H1 (cell line): ENCODE measurements at regions not wholly inside any gene's neighbourhood (a gene's known extent, or its start where the extent isn't known, plus 50 kb on each side); places are given as distances from the start of the nearest gene placed in this dataset.

ENCODE experiments used
- CTCF ChIA-PET: fragments of 300-600 bp; sonication (Branson Sonifier 250); formaldehyde crosslinking; loops from one replicate; lab custom pipeline; 2021; ENCODE audit not compliant: partially characterized antibody; lab: Charles Lee
- POLR2A ChIA-PET: fragments of 300-600 bp; sonication (Branson Sonifier 250); formaldehyde crosslinking; loops from one replicate; lab custom pipeline; 2021; ENCODE audit warnings: inconsistent platforms; ENCODE audit not compliant: partially characterized antibody; lab: Charles Lee
- DNase-seq, 2 experiments: peaks; one replicate each; pipeline versions ENCODE4 v3.0.0 to v3.0.0-alpha.2; 2010 to 2022; ENCODE audit warnings: low spot score in 2 of 2, low read depth in 1 of 2, mixed read lengths in 1 of 2
- FAIRE-seq: peaks from 2 replicates; lab custom pipeline; 2011; peaks lifted over from hg19 to GRCh38; lab: Jason Lieb, UNC
- H2AFZ ChIP-seq: 2 replicates; pipeline ENCODE4 v1.8.1; 2012; ENCODE audit warnings: low read length, inconsistent platforms
- H2AK5ac ChIP-seq: 2 replicates; pipeline ENCODE4 v1.6.1; 2013; ENCODE audit warnings: low read depth, low read length
- H2BK120ac ChIP-seq: replicated peaks from 2 replicates; pipeline ENCODE3; 2013; ENCODE audit warnings: low read depth, low read length, inconsistent platforms
- H2BK12ac ChIP-seq: 2 replicates; pipeline ENCODE4 v1.6.1; 2013; ENCODE audit warnings: low read depth, low read length
- H2BK15ac ChIP-seq: 2 replicates; pipeline ENCODE4 v1.6.1; 2013; ENCODE audit warnings: low read length
- H2BK20ac ChIP-seq: 2 replicates; pipeline ENCODE4 v1.6.1; 2013; ENCODE audit warnings: low read length
- H2BK5ac ChIP-seq: 2 replicates; pipeline ENCODE4 v1.6.1; 2013; ENCODE audit warnings: low read depth, low read length
- H3K14ac ChIP-seq: 2 replicates; pipeline ENCODE4 v1.6.1; 2013; ENCODE audit warnings: inconsistent platforms; ENCODE audit not compliant: insufficient read length
- H3K18ac ChIP-seq: 2 replicates; pipeline ENCODE4 v1.6.1; 2013; ENCODE audit warnings: low read length; ENCODE audit errors: extremely low read depth
- H3K23ac ChIP-seq: 2 replicates; pipeline ENCODE4 v1.6.1; 2013; ENCODE audit warnings: inconsistent platforms; ENCODE audit not compliant: insufficient read length
- H3K23me2 ChIP-seq: 2 replicates; pipeline ENCODE4 v1.6.1; 2013; ENCODE audit warnings: low read depth, low read length
- H3K27ac ChIP-seq: 2 replicates; pipeline ENCODE4 v1.6.1; 2011; ENCODE audit warnings: low read depth, low read length, inconsistent platforms
- H3K27me3 ChIP-seq, 4 experiments: replicated peaks in 1 of 4; 1 replicate in 1 of 4; 2 replicates in 3 of 4; pipeline versions ENCODE4 v1.6.1 to v1.8.1; 2011 to 2013; ENCODE audit warnings: low read length in 3 of 4, mild to moderate bottlenecking in 3 of 4, inconsistent platforms in 2 of 4, mixed read lengths in 2 of 4, moderate library complexity in 1 of 4; ENCODE audit not compliant: control insufficient read depth in 3 of 4, insufficient read depth in 3 of 4; ENCODE audit errors: extremely low read depth in 1 of 4
- H3K36me3 ChIP-seq, 4 experiments: 2 replicates each; pipeline versions ENCODE4 v1.6.1 to v1.8.1; 2011 to 2013; ENCODE audit warnings: mild to moderate bottlenecking in 4 of 4, low read length in 3 of 4, moderate library complexity in 2 of 4, control low read depth in 1 of 4, inconsistent platforms in 1 of 4; ENCODE audit not compliant: insufficient read depth in 4 of 4, control insufficient read depth in 2 of 4
- H3K4ac ChIP-seq: replicated peaks from 2 replicates; pipeline ENCODE3; 2013; ENCODE audit warnings: low read length, low read depth, mixed read lengths, inconsistent platforms; ENCODE audit not compliant: insufficient read length
- H3K4me1 ChIP-seq, 4 experiments: replicated peaks in 1 of 4; 1 replicate in 1 of 4; 2 replicates in 3 of 4; pipeline versions ENCODE4 v1.6.1 to v1.8.1; 2011 to 2013; ENCODE audit warnings: low read length in 3 of 4, inconsistent platforms in 2 of 4, mixed read lengths in 1 of 4; ENCODE audit not compliant: insufficient read depth in 4 of 4, control insufficient read depth in 3 of 4
- H3K4me2 ChIP-seq, 2 experiments: 2 replicates each; pipeline versions ENCODE4 v1.6.1 to v1.8.1; 2011 to 2013; ENCODE audit warnings: low read depth in 2 of 2, low read length in 2 of 2, control low read depth in 1 of 2, inconsistent platforms in 1 of 2, mild to moderate bottlenecking in 1 of 2; ENCODE audit not compliant: insufficient read depth in 1 of 2
- H3K4me3 ChIP-seq, 4 experiments: fragments of 200-600, 300-600 bp in 1 of 4; sonication (generic), shearing (Covaris generic), sonication (Bioruptor Twin) in 1 of 4; 2 replicates each; pipeline versions ENCODE4 v1.5.1 to v1.8.1; 2011 to 2016; ENCODE audit warnings: low read length in 4 of 4, low read depth in 3 of 4, control low read depth in 2 of 4, inconsistent platforms in 2 of 4, mild to moderate bottlenecking in 2 of 4, mixed read lengths in 1 of 4, moderate library complexity in 1 of 4; ENCODE audit not compliant: insufficient read depth in 2 of 4; ENCODE audit errors: extremely low read depth in 1 of 4
- H3K56ac ChIP-seq: replicated peaks from 2 replicates; pipeline ENCODE3; 2013; ENCODE audit warnings: low read depth, mild to moderate bottlenecking, mixed read lengths, low read length, inconsistent platforms; ENCODE audit not compliant: insufficient read length
- H3K79me1 ChIP-seq: 2 replicates; pipeline ENCODE4 v1.6.1; 2013; ENCODE audit warnings: low read depth, low read length, control low read depth
- H3K79me2 ChIP-seq, 2 experiments: 2 replicates each; pipeline versions ENCODE4 v1.6.1 to v1.8.1; 2012 to 2013; ENCODE audit warnings: low read length in 2 of 2, mild to moderate bottlenecking in 2 of 2, inconsistent platforms in 1 of 2; ENCODE audit not compliant: insufficient read depth in 2 of 2, control insufficient read depth in 1 of 2
- H3K9ac ChIP-seq, 4 experiments: replicated peaks in 1 of 4; 1 replicate in 1 of 4; 2 replicates in 3 of 4; pipeline versions ENCODE4 v1.6.1 to v1.8.1; 2011 to 2013; ENCODE audit warnings: low read depth in 3 of 4, low read length in 3 of 4, control low read depth in 2 of 4, mild to moderate bottlenecking in 2 of 4, moderate library complexity in 2 of 4, inconsistent platforms in 1 of 4; ENCODE audit errors: extremely low read depth in 1 of 4
- H3K9me3 ChIP-seq, 2 experiments: 2 replicates each; pipeline versions ENCODE4 v1.6.1 to v1.8.1; 2012 to 2013; ENCODE audit warnings: mild to moderate bottlenecking in 2 of 2, moderate library complexity in 2 of 2, control low read depth in 1 of 2, inconsistent platforms in 1 of 2, low read depth in 1 of 2, low read length in 1 of 2, mixed read lengths in 1 of 2; ENCODE audit not compliant: insufficient read depth in 2 of 2
- H4K20me1 ChIP-seq, 2 experiments: replicated peaks in 1 of 2; 2 replicates each; pipeline versions ENCODE3 to v1.8.1; 2011 to 2013; ENCODE audit warnings: inconsistent platforms in 2 of 2, low read length in 2 of 2, mild to moderate bottlenecking in 1 of 2; ENCODE audit not compliant: insufficient read depth in 2 of 2, control insufficient read depth in 1 of 2
- H4K5ac ChIP-seq: 2 replicates; pipeline ENCODE4 v1.6.1; 2013; ENCODE audit warnings: low read length, low read depth, mixed read lengths, inconsistent platforms; ENCODE audit not compliant: insufficient read length
- H4K8ac ChIP-seq: 2 replicates; pipeline ENCODE4 v1.8.0; 2013; ENCODE audit warnings: mild to moderate bottlenecking, moderate library complexity, low read length, inconsistent platforms; ENCODE audit not compliant: insufficient read depth; ENCODE audit errors: extremely low read depth
- H4K91ac ChIP-seq: replicated peaks from 2 replicates; pipeline ENCODE3; 2013; ENCODE audit warnings: low read length, mixed read lengths, inconsistent platforms; ENCODE audit not compliant: insufficient read length
- BCL11A ChIP-seq, 2 experiments: IDR thresholded peaks; one replicate each; pipeline ENCODE4 v1.6.1; 2011; ENCODE audit warnings: low read depth in 2 of 2, low read length in 2 of 2, mild to moderate bottlenecking in 2 of 2
- CBX8 ChIP-seq: fragments of 300-800, 300-1000 bp; sonication (generic); IDR thresholded peaks from 2 replicates; pipeline ENCODE4 v1.7.1; 2016; ENCODE audit warnings: low read depth, low read length, borderline replicate concordance
- CEBPB ChIP-seq: IDR thresholded peaks from 2 replicates; pipeline ENCODE4 v1.6.1; 2012; ENCODE audit warnings: low read depth, low read length
- CHD2 ChIP-seq: IDR thresholded peaks from 2 replicates; pipeline ENCODE4 v1.6.1; 2012; ENCODE audit warnings: low read length, improper control_type of control experiment
- EZH2 ChIP-seq: fragments of 200-600 bp; sonication (generic); IDR thresholded peaks from 2 replicates; pipeline ENCODE4 v1.7.1; 2012; ENCODE audit warnings: low read depth, mild to moderate bottlenecking, moderate library complexity, low read length, inconsistent platforms; ENCODE audit not compliant: severe bottlenecking
- HDAC2 ChIP-seq, 2 experiments: fragments of 300-600 bp in 1 of 2; sonication (generic) in 1 of 2; IDR thresholded peaks; 2 replicates each; pipeline ENCODE4 v1.6.1; 2011 to 2012; ENCODE audit warnings: low read depth in 2 of 2, low read length in 2 of 2, mild to moderate bottlenecking in 2 of 2, moderate library complexity in 2 of 2, borderline replicate concordance in 1 of 2, inconsistent platforms in 1 of 2
- NANOG ChIP-seq: IDR thresholded peaks from 2 replicates; pipeline ENCODE4 v1.6.1; 2011; ENCODE audit warnings: low read length, low read depth, mild to moderate bottlenecking, inconsistent platforms; ENCODE audit not compliant: insufficient read depth, poor library complexity, severe bottlenecking
- POLR2A ChIP-seq, 2 experiments: IDR thresholded peaks; 1 replicate in 1 of 2; 2 replicates in 1 of 2; pipeline ENCODE4 v1.6.1; 2011; ENCODE audit warnings: low read depth in 2 of 2, low read length in 2 of 2, mild to moderate bottlenecking in 2 of 2; ENCODE audit errors: control extremely low read depth in 1 of 2
- POU5F1 ChIP-seq: IDR thresholded peaks from 2 replicates; pipeline ENCODE4 v1.6.1; 2011; ENCODE audit warnings: low read depth, mild to moderate bottlenecking, low read length, moderate library complexity
- RFX5 ChIP-seq: IDR thresholded peaks from 2 replicates; pipeline ENCODE4 v1.6.1; 2011; ENCODE audit warnings: low read depth, low read length, improper control_type of control experiment, borderline replicate concordance
- RNF2 ChIP-seq: fragments of 200-900, 300-1000 bp; sonication (generic); IDR thresholded peaks from 2 replicates; pipeline ENCODE4 v1.7.1; 2016; ENCODE audit warnings: borderline replicate concordance, low read depth, mild to moderate bottlenecking, antibody characterized with exemption, low read length; ENCODE audit not compliant: poor library complexity, severe bottlenecking; ENCODE audit errors: missing control alignments
- SAP30 ChIP-seq: fragments of 300-600 bp; sonication (generic); IDR thresholded peaks from 2 replicates; pipeline ENCODE4 v1.7.1; 2012; ENCODE audit warnings: low read length, moderate library complexity, mild to moderate bottlenecking, inconsistent platforms; ENCODE audit not compliant: insufficient read depth, insufficient replicate concordance
- SIN3A ChIP-seq, 2 experiments: IDR thresholded peaks in 1 of 2; conservative IDR thresholded peaks in 1 of 2; 2 replicates each; pipeline ENCODE4 v1.6.1; 2011 to 2012; ENCODE audit warnings: low read length in 2 of 2, improper control_type of control experiment in 1 of 2, low read depth in 1 of 2, mild to moderate bottlenecking in 1 of 2
- SRF ChIP-seq: IDR thresholded peaks from 2 replicates; pipeline ENCODE4 v1.6.1; 2011; ENCODE audit warnings: mild to moderate bottlenecking, low read depth, low read length, moderate library complexity
- WGBS, 2 experiments: shearing (Covaris generic) in 1 of 2; methylation state at CpG; one replicate each; pipeline versions ENCODE4 v1.1.6 to v1.1.7; 2013 to 2015; ENCODE audit warnings: low lambda C conversion rate in 2 of 2, mixed read lengths in 2 of 2, inconsistent platforms in 1 of 2, low coverage in 1 of 2, missing lambda C conversion rate in 1 of 2; ENCODE audit not compliant: insufficient replicate concordance in 2 of 2, insufficient coverage in 1 of 2, insufficient read length in 1 of 2; ENCODE audit errors: extremely low coverage in 1 of 2, missing lambda C conversion rate in 1 of 2; 5-methylcytosine and 5-hydroxymethylcytosine counted together

- CTCF ChIA-PET, result interaction anchor here (1.0 to 1.2 kb wide), 2 partner anchors 8 to 10 kb away, joined by 3 to 4 read pairs; no protein-coding TSS in a partner anchor
- 80% methylated on average over 1 of the region's 1 CpG; no CpG with 5 or more reads in 1 of the 2 experiments for WGBS, 2 experiments
- Histone ChIP-seq H3K4me3 (no peak overlapping the region), H4K8ac (no peak overlapping the region), H3K9me3 (no peaks in the 10 kb centered on the region), H3K4ac (no peak overlapping the region), H2AFZ (no peak overlapping the region), H4K91ac (no peak overlapping the region), H3K4me2 (no peak overlapping the region), H4K20me1 (no peaks in the 10 kb centered on the region), H3K4me1 (no peaks in the 10 kb centered on the region), H3K27me3 (no peaks in the 10 kb centered on the region), H3K9ac (no peak overlapping the region), H3K18ac (no peak overlapping the region), H3K36me3 (no peaks in the 10 kb centered on the region), H3K56ac (no peak overlapping the region), H3K27ac (no peak overlapping the region), H3K14ac (no peak overlapping the region), H3K79me2 (no peaks in the 10 kb centered on the region), H2AK5ac (no peak overlapping the region), H3K23me2 (no peaks in the 10 kb centered on the region), H3K23ac (no peak overlapping the region), H2BK20ac (no peak overlapping the region), H2BK120ac (no peak overlapping the region), H2BK5ac (no peak overlapping the region), H2BK12ac (no peak overlapping the region), H4K5ac (no peak overlapping the region), H3K79me1 (no peaks in the 10 kb centered on the region), H2BK15ac (no peak overlapping the region)
- FAIRE-seq, result no peak
- POLR2A ChIA-PET, result no interaction called here
- DNase-seq, result no peak
- TF ChIP-seq RFX5 (no peak), RNF2 (no peak), POU5F1 (no peak), HDAC2 (IDR thresholded peaks at IDR 0.05; ENCODE audit: borderline replicate concordance in 1 of 2, low read depth in 2 of 2, low read length in 2 of 2) (no peak), BCL11A (IDR thresholded peaks at IDR 0.05; ENCODE audit: low read depth in 2 of 2, low read length in 2 of 2) (no peak), CEBPB (no peak), EZH2 (no peak), SIN3A (conservative IDR thresholded peaks at IDR 0.05 in 1 of 2, IDR thresholded peaks at IDR 0.05 in 1 of 2; ENCODE audit: low read depth in 1 of 2, low read length in 2 of 2) (no peak), SAP30 (no peak), NANOG (no peak), CHD2 (no peak), SRF (no peak), POLR2A (IDR thresholded peaks at IDR 0.05; ENCODE audit: control extremely low read depth in 1 of 2, low read depth in 2 of 2, low read length in 2 of 2) (no peak), CBX8 (no peak)
Observed at GRCh38 chr20:16143596-16143995, 429.7 kb downstream of the KIF16B start.
